NCI-H2029 treated with DMSO at 0.1 percent for 48 hours (cell line): ENCODE measurements at regions not wholly inside any gene's neighbourhood (a gene's known extent, or its start where the extent isn't known, plus 50 kb on each side); places are given as distances from the start of the nearest gene placed in this dataset.

Source experiments
- DNase-seq: peaks from one replicate; lab custom pipeline; 2025; lab: John Stamatoyannopoulos, UW

DNA sequence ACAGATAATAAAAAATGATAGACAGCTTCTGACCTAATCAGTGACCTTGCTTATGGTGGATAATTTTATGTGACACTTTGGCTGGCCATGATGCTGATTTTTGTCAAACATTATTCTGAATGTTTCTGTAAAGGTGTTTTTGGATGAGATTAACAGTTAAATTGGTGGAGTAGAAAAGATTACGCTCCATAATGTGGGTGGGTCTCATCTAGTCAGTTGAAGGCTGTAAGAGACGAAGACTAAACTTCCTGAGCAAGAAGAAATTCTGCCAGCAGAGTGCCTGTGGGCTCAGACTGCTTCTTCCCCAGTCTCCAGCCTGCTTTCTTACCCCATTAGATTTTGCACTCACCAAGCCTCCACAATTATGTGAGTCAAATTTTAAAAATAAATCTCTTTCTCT, 214.9 kb upstream of the ITGA4 start:
- no peak for DNase-seq

DNA sequence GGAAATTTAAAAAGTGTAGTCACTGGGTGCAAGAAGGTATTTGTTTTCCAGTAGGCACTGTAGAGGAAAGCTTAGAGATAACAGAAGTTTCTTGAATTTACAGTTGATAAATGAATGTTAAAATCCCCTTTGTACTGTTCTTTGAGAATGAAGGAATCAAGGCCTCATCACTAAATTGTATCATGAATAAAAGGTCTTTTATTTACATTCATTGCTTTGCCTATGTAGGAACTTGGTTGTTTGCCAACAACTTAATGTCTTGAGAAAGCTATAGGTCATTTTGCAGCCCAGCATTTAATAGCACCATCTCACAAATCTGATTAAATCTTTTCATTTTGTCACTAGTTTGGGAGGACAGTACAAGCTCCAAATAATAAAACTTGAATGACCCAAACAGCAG, 213.9 kb upstream of the ITGA4 start:
- no peak for DNase-seq

- no peak for DNase-seq
Observed at GRCh38 chr2:181250691-181251090, 206.5 kb upstream of the ITGA4 start.

DNA sequence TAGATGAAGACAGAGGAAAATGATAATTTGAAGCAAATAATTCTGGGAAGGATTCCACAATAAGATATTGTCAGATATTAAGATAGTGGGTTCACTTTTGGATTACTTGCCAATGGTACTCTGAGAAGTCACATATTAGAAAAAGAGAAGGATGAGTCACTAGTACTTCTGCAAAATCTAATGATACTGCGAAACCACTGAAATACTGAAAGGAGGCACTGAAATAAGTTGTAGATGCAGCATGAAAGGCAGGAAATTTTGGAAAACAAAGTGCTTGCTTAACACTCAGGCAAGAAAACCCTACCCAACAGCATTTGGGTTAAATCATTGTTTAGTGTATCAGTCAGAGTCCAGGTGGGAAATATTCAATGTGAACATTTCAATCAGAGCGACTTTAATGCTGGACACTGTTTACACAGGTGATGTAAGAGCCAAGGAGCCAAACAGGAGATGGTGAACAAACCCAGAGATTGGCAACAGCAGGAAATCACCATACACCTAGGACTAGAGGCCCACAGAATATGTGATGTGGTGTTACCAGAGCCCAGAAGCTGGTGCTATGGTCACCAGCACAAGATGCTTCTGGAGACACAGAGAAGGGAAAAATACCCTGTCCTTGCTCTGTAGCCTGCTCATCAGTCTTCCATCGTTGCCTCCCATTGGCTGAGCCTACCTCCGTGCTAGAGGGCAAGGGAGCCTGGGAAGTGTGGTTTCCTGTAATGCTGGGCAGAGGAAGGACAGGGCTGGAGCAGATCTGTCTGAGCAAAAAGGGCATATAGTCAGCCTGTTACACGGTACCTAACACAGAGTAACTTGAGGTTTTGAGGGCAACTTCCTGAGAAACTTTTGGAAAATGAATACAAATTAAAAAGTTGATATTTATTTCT, 204.7 kb upstream of the ITGA4 start:
- DNase-seq: no peak

DNA sequence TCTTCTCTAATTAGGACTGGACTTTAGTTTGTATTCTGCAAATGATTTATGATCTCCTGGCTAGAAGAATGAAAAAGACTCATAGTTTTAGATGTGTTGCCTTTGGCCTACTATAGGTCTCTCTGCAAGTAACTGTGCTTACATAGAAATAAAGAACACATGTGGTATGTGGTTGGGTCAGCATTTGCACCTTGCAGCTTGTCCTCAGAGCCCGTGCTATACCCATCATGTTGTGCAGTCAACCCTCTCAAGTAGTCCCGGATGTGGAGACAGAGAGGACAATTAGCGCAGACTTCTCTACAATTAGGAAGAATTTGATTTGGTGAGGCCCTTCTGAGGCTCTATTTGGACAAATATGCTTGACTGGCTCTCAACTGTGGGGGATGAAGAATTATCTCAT, 203.7 kb upstream of the ITGA4 start:
- DNase-seq: no peak

GRCh38 chr2:181255651-181256050, 201.5 kb upstream of the ITGA4 start:
- DNase-seq: no peak

DNA sequence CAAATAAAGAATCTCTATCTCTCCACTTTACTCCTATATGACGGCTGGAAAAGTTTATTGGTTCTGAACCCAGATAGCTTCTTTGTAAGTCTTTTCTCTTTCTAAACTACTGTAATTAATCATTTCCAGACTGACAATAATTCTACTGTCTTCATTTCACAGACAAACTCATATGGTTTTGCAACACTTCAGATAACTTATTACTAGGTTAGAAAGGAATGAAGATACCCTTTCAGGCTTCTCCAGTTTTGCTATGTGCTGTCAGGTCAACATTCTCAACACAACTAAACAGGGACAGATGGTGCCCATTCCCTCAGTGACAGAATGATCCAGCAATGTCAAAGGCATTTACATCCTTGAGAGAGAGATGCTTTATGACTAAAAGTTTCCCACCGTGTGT, 198.5 kb upstream of the ITGA4 start:
- no peak for DNase-seq

DNA sequence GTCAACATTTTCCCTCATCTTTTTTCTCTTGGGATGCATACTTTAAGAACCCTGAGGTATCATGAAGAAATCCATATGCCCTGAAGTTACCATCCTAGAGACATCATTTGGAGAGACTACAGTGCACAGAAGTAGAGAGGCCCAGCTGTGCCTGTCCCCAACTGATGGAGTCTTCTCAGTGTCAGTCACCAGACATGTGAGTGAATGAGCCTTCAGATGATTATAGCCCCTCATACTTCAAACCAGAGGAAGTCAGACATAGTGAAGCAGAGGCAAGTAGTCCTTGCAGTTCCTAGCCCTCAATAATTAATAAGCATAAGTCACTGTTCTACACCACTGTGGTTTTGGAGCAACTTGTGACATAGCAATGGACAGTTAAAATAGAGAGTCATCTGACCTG, 194.4 kb upstream of the ITGA4 start:
- DNase-seq: no peak

- no peak for DNase-seq
Observed at GRCh38 chr2:181264001-181264400, 193.2 kb upstream of the ITGA4 start.

GRCh38 chr2:181264441-181264840, 192.7 kb upstream of the ITGA4 start:
- no peak for DNase-seq

DNA sequence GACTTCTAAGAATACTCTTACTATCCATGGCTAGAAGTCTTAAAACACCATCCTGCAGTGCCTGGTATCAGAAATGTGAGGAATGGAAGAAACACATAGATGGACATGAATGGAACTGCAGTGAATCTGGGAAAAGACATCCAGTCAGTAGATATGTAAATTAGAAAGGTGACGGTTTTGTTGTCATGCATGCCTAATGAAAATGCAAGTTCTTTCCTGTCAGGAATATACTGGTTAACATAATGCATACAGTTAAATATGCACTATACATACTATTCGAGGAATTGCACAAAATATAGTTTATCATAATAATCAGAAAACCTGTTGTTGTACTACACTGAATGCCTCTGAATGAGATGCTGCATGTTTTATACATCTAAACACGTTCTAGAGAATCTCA, 190.6 kb upstream of the ITGA4 start:
- no peak for DNase-seq

DNA sequence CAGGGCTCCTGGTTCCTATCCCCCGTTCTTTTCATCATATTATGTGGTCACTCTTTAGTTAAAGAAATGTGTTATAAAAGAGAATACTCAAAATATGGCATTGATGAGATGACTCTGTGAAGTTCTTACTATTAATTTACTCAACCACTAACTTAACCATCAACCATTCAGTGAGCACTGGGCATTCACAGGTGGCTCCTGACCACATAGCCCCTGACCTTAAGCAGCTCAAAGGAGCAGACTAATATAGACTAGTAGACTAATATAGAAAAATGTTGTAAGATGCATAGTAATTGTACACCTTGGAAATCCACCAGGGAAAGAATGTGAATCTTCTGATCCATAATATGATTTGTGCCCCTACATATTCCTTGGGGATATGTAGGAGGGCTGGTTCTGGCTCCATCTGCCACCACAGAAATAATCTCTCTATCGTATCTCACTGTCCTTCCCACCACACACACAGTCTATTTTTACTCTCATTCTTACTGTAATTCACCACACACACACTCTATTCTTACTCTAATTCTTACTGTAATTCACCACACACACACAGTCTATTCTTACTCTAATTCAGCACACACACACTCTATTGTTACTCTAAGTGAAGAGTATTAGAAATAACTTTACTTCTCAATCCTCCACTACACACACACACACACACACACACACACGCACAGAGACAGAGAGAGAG, 188.9 kb upstream of the ITGA4 start:
- DNase-seq: no peak

GRCh38 chr2:181273986-181274385, 183.2 kb upstream of the ITGA4 start:
- no peak for DNase-seq

- no peak for DNase-seq
Observed at GRCh38 chr2:181275643-181276070, 181.5 kb upstream of the ITGA4 start.

DNA sequence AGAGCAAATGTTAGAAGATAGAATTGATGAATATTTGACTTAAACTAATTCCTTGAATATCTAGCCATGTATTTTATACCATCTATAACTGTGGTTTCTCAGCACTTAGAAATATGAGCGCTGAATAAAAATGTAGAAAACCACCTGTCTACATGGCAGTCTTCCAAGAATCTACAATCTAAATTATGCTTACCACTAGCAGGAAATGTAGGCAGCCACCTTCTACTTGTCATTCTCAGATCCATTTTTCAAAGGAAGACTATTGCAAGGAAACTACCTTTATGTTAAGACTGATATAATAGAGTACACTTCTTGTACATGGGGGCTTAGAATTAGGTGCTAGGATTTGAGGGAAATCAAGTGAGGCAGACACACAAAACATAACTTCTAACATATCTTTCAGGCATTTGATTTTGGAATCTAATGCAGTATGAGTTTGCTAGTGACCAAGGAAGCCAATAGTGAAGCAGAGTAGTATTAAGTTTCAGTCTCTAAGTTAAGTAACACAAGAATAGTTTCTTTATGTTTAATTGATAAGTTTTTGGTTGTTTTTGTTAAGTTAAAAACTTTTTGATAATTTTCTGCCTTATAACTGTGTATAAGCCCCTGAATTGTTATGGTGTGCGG, 175.9 kb upstream of the ITGA4 start:
- DNase-seq: peak; percentile 69

DNA sequence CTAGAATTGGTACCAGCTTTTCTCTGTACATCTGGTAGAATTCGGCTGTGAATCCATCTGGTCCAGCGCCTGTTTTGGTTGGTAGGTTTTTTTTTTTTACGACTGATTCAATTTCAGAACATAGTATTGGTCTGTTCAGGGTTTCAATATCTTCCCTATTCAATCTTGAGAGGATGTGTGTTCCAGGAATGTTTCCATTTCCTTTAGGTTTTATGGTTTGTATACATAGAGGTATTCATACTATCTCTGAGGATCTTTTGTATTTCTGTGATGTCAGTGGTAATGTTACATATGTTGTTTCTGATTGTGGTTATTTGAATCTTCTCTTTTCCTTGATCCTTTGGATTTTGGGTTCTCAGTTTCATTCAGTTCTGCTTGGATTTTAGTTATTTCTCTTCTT, 172.1 kb upstream of the ITGA4 start:
- DNase-seq: no peak

GRCh38 chr2:181289698-181290097, 167.5 kb upstream of the ITGA4 start:
- DNase-seq: no peak

GRCh38 chr2:181290182-181290581, 167.0 kb upstream of the ITGA4 start:
- DNase-seq: no peak

DNA sequence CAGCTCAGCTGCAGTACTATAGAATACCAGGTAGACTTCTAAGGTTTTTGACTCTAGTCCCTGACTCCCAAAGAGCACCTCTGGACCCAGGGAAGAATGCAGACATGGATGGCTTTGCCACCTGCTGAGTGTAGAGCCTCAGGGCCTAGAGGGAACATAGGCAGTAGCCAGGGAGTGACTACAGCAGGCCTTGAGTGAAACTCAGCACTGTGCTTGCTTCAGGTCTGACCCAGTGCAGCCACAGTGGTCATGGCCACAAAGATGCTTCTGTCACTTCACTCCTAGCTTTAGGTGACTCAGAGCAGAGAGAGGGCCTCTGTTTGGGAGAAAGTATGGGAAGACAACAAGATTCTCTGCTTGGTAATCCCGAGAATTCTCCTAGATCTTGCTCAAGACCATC, 162.2 kb upstream of the ITGA4 start:
- no peak for DNase-seq

GRCh38 chr2:181300600-181301291, 156.4 kb upstream of the ITGA4 start:
- no peak for DNase-seq

DNA sequence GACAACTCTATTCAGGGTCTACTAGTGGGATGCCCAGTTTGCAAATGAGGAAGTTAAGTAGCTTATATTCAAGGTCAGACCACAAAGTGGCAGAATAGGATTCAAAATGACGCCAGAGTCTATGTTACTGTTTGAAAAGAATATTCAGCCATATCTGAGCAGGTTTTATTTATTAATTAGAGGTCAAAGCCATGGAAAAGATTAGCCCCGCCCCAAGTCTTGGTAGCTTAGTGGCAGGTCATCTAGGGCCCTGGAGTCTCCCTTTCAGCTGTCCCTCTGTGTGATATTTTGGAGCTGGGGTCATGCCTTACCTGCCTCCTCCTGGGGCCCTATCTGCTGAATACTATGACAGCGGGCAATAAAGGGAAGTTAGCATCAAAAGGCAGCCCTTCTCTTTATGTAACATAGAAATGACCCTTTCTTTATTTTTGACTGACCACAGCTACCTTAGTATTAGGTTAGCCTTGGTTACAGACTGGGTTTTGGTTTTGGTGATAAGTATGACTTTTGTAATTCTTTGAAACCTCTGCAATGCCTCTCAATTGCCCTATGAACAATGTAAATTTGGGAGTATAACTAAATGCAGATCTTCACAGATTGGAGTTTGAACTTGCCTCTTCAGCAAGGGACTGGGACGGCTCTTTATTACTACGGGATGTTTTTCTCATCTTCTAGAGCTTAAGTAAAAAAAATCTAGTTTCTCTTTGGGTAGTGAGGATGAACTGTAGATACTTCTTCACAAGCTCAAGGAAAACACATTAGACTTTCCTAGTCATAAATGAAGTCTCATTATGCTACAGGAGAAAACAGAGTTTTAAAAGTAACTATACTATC, 153.0 kb upstream of the ITGA4 start:
- DNase-seq: no peak
